A673 (cell line): ENCODE measurements at regions not wholly inside any gene's neighbourhood (a gene's known extent, or its start where the extent isn't known, plus 50 kb on each side); places are given as distances from the start of the nearest gene placed in this dataset.

Experiments used
- BruUV-seq: library from RNA; stranded (reverse); fragments of 400-500 nt; replicated peaks from 2 replicates; lab custom pipeline; 2021; lab: Mats Ljungman, UMichigan
- CTCF ChIA-PET: fragments of 300-600 bp; sonication (Branson Sonifier 250); formaldehyde crosslinking; loops from one replicate; lab custom pipeline; 2022; ENCODE audit warnings: antibody characterized with exemption; lab: Charles Lee
- POLR2A ChIA-PET: fragments of 300-600 bp; sonication (Branson Sonifier 250); formaldehyde crosslinking; loops from one replicate; lab custom pipeline; 2022; ENCODE audit warnings: antibody characterized with exemption; ENCODE audit not compliant: low non-redundant PET; lab: Charles Lee
- DNase-seq: peaks from one replicate; pipeline ENCODE4 v3.0.0-alpha.2; 2015; ENCODE audit warnings: low spot score
- H3K27ac ChIP-seq: fragments of 200-600 bp; sonication (generic); 2 replicates; pipeline ENCODE4 v1.5.1; 2016; ENCODE audit warnings: mixed run types, low read depth, mild to moderate bottlenecking, mixed read lengths, antibody characterized with exemption, low read length; ENCODE audit not compliant: poor library complexity, severe bottlenecking
- H3K27me3 ChIP-seq: fragments of 200-600 bp; sonication (generic); replicated peaks from 2 replicates; pipeline ENCODE4 v1.6.1; 2017; ENCODE audit warnings: mixed run types, low read depth, mild to moderate bottlenecking, mixed read lengths, antibody characterized with exemption, low read length; ENCODE audit not compliant: insufficient read depth, poor library complexity
- H3K36me3 ChIP-seq: fragments of 200-600 bp; sonication (generic); 2 replicates; pipeline ENCODE4 v1.6.1; 2016; ENCODE audit warnings: mixed run types, mild to moderate bottlenecking, mixed read lengths, antibody characterized with exemption, low read length; ENCODE audit not compliant: insufficient read depth, poor library complexity, severe bottlenecking
- H3K4me1 ChIP-seq: fragments of 200-600 bp; sonication (generic); 2 replicates; pipeline ENCODE4 v1.6.1; 2017; ENCODE audit warnings: mixed run types, mild to moderate bottlenecking, mixed read lengths, antibody characterized with exemption, low read length; ENCODE audit not compliant: insufficient read depth, poor library complexity, severe bottlenecking
- H3K4me3 ChIP-seq: fragments of 200-600 bp; sonication (generic); 2 replicates; pipeline ENCODE4 v1.5.1; 2016; ENCODE audit warnings: low read depth, mixed run types, mild to moderate bottlenecking, mixed read lengths, low read length; ENCODE audit not compliant: poor library complexity, severe bottlenecking
- H3K9me3 ChIP-seq: fragments of 200-600 bp; sonication (generic); 2 replicates; pipeline ENCODE4 v1.6.1; 2016; ENCODE audit warnings: mixed run types, low read depth, mild to moderate bottlenecking, mixed read lengths, antibody characterized with exemption, low read length; ENCODE audit not compliant: poor library complexity, severe bottlenecking
- CTCF ChIP-seq: fragments of 300-800, 200-600 bp; sonication (generic); conservative IDR thresholded peaks from 2 replicates; pipeline ENCODE4 v1.5.1; 2017; ENCODE audit warnings: low read depth, mild to moderate bottlenecking, antibody characterized with exemption, low read length, moderate library complexity, mixed read lengths
- EZH2 ChIP-seq: fragments of 200-600 bp; sonication (generic); IDR thresholded peaks from 2 replicates; pipeline ENCODE4 v1.6.1; 2017; ENCODE audit warnings: borderline replicate concordance, low read depth, mild to moderate bottlenecking, mixed read lengths, antibody characterized with exemption, low read length; ENCODE audit not compliant: poor library complexity, severe bottlenecking
- intact Hi-C: fragments of 100-400 bp; cut with micrococcal nuclease; formaldehyde crosslinking; loops from one replicate; pipeline ENCODE4 v1.10.0; 2022; ENCODE audit not compliant: unreplicated experiment

DNA sequence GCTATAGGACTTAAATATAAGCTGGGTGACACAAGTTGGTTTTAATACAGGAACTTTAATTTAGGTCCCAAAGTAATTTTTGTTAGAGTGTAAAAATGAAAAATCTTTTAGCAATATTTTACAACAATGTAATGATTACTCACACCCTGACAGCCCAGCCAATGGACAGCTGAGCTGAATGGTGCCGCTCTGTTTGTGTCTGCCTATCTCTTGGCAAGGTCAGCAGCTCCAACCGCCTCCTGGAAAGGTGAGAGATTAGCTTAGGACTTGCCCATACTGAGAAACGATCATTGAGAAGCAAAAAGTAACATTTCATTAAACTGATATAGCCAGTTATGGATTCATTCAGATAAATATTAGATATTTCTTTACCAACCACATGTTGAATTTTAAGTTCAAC lies 463.6 kb upstream of the CD180 start:
- POLR2A ChIA-PET, result no interaction called here
- BruUV-seq, result no TSS peak

DNA sequence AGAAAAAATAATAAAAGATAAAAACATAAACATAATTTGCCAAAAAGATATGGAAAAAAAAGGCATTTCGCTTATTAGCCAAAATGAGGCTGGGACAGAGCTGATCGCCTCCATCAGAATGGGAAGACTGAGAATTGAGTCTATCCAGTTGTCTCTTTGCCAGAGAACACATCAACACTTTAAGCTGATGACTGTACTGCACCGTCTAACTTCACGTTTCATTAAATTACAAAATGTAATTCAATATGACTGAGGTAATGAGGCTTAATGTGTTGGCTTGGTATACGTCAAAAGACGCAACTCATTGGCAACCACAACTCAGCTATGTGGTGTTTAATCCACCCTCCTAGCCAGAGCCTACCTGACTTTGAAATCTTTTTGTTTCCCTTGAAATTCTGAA lies 462.7 kb upstream of the CD180 start:
- POLR2A ChIA-PET, result no interaction called here
- no peak for DNase-seq
- no peaks in the 10 kb centered on the region for H3K36me3 ChIP-seq
- no peak overlapping the region for H3K4me3 ChIP-seq
- H3K9me3 ChIP-seq, result no peaks in the 10 kb centered on the region
- CTCF ChIA-PET, result no interaction called here
- intact Hi-C loops, result no loop called here
- H3K27ac ChIP-seq, result no peak overlapping the region
- TF ChIP-seq EZH2 (no peak), CTCF (no peak)
- BruUV-seq, result no TSS peak
- peaks cover 7% of the 10 kb centered on the region for H3K4me1 ChIP-seq
- H3K27me3 ChIP-seq, result no peaks in the 10 kb centered on the region

More for the DNA sequence above, 463.6 kb upstream of the CD180 start:
- no peak overlapping the region for H3K27ac ChIP-seq
- no peak for DNase-seq
- CTCF ChIA-PET, result no interaction called here
- intact Hi-C loops, result no loop called here
- no peaks in the 10 kb centered on the region for H3K36me3 ChIP-seq
- H3K4me3 ChIP-seq, result no peak overlapping the region
- no peaks in the 10 kb centered on the region for H3K27me3 ChIP-seq
- TF ChIP-seq CTCF (no peak), EZH2 (no peak)
- peaks cover 7% of the 10 kb centered on the region for H3K4me1 ChIP-seq
- H3K9me3 ChIP-seq, result no peaks in the 10 kb centered on the region

- peaks cover 15% of the 10 kb centered on the region for H3K4me1 ChIP-seq
- no peak overlapping the region for H3K4me3 ChIP-seq
- no peak for DNase-seq
- H3K27me3 ChIP-seq, result no peaks in the 10 kb centered on the region
- BruUV-seq, result no TSS peak
- H3K36me3 ChIP-seq, result no peaks in the 10 kb centered on the region
- TF ChIP-seq EZH2 (no peak), CTCF (no peak)
- no peaks in the 10 kb centered on the region for H3K9me3 ChIP-seq
- intact Hi-C loops, result no loop called here
- ChIA-PET CTCF (no interaction called here), POLR2A (no interaction called here)
- no peak overlapping the region for H3K27ac ChIP-seq
These were observed 460.5 kb upstream of the CD180 start for GRCh38 chr5:67657055-67657454.
